ENCODE measurements at regions not wholly inside any gene's neighbourhood (a gene's known extent, or its start where the extent isn't known, plus 50 kb on each side); places are given as distances from the start of the nearest gene placed in this dataset.

GRCh38 chr1:101147381-101147780 is 89.4 kb upstream of the S1PR1 start:
- Histone ChIP-seq H3K4me3 (ENCODE audit: low read depth in 1 of 2, low read length in 2 of 2) (no peak overlapping the region), H2AFZ (ENCODE audit: low read depth, low read length) (no peak overlapping the region), H4K20me1 (ENCODE audit: insufficient read depth, low read length) (no peaks in the 10 kb centered on the region), H3K27me3 (ENCODE audit: insufficient read depth, low read length, poor library complexity) (no peaks in the 10 kb centered on the region), H3K4me1 (ENCODE audit: insufficient read depth, low read length) (peaks cover 3% of the 10 kb centered on the region; the same call in 1 of the 2 replicates), H3K79me2 (ENCODE audit: insufficient read depth, low read length) (no peaks in the 10 kb centered on the region), H3K9me3 (ENCODE audit: insufficient read depth, low read length, severe bottlenecking) (no peaks in the 10 kb centered on the region), H3K4me2 (ENCODE audit: insufficient read depth, low read length) (no peak overlapping the region), H3K27ac (ENCODE audit: low read length) (no peak overlapping the region), H3K9ac (ENCODE audit: low read depth, low read length) (no peak overlapping the region), H3K36me3 (ENCODE audit: insufficient read depth, low read length) (no peaks in the 10 kb centered on the region)
- ATAC-seq (ENCODE audit: insufficient read depth, low read depth) = no peak
- no peak for TF ChIP-seq EZH2 (IDR thresholded peaks at IDR 0.05; ENCODE audit: borderline replicate concordance, low read depth, low read length, severe bottlenecking)
- no peak for DNase-seq

- Histone ChIP-seq H2AFZ (ENCODE audit: low read depth, low read length) (no peak overlapping the region), H3K4me3 (ENCODE audit: low read depth in 1 of 2, low read length in 2 of 2) (no peak overlapping the region), H3K36me3 (ENCODE audit: insufficient read depth, low read length) (no peaks in the 10 kb centered on the region), H3K4me2 (ENCODE audit: insufficient read depth, low read length) (no peak overlapping the region), H3K27ac (ENCODE audit: low read length) (no peak overlapping the region), H3K9me3 (ENCODE audit: insufficient read depth, low read length, severe bottlenecking) (no peaks in the 10 kb centered on the region), H3K79me2 (ENCODE audit: insufficient read depth, low read length) (no peaks in the 10 kb centered on the region), H3K4me1 (ENCODE audit: insufficient read depth, low read length) (no peaks in the 10 kb centered on the region), H3K27me3 (ENCODE audit: insufficient read depth, low read length, poor library complexity) (no peaks in the 10 kb centered on the region), H3K9ac (ENCODE audit: low read depth, low read length) (no peak overlapping the region), H4K20me1 (ENCODE audit: insufficient read depth, low read length) (no peaks in the 10 kb centered on the region)
- TF ChIP-seq CTCF (IDR thresholded peaks at IDR 0.05; ENCODE audit: borderline replicate concordance, extremely low read depth, low read length, poor library complexity, severe bottlenecking) (no peak), EZH2 (IDR thresholded peaks at IDR 0.05; ENCODE audit: borderline replicate concordance, low read depth, low read length, severe bottlenecking) (no peak)
- ATAC-seq (ENCODE audit: insufficient read depth, low read depth) (no peak), DNase-seq (no peak)
Measured at GRCh38 chr1:101145449-101145820, 91.4 kb upstream of the S1PR1 start.

- Histone ChIP-seq H2AFZ (ENCODE audit: low read depth, low read length) (no peak overlapping the region), H3K4me3 (ENCODE audit: low read depth in 1 of 2, low read length in 2 of 2) (no peak overlapping the region), H3K36me3 (ENCODE audit: insufficient read depth, low read length) (no peaks in the 10 kb centered on the region), H4K20me1 (ENCODE audit: insufficient read depth, low read length) (no peaks in the 10 kb centered on the region), H3K4me2 (ENCODE audit: insufficient read depth, low read length) (no peak overlapping the region), H3K27me3 (ENCODE audit: insufficient read depth, low read length, poor library complexity) (no peaks in the 10 kb centered on the region), H3K9me3 (ENCODE audit: insufficient read depth, low read length, severe bottlenecking) (no peaks in the 10 kb centered on the region), H3K27ac (ENCODE audit: low read length) (no peak overlapping the region), H3K4me1 (ENCODE audit: insufficient read depth, low read length) (no peaks in the 10 kb centered on the region), H3K79me2 (ENCODE audit: insufficient read depth, low read length) (no peaks in the 10 kb centered on the region), H3K9ac (ENCODE audit: low read depth, low read length) (no peak overlapping the region)
- DNase-seq (no peak), ATAC-seq (ENCODE audit: insufficient read depth, low read depth) (no peak)
- no peak for TF ChIP-seq CTCF (IDR thresholded peaks at IDR 0.05; ENCODE audit: borderline replicate concordance, extremely low read depth, low read length, poor library complexity, severe bottlenecking)
Measured at GRCh38 chr1:101144671-101145448, 92.0 kb upstream of the S1PR1 start.

GRCh38 chr1:101142244-101142643 is 94.6 kb upstream of the S1PR1 start:
- Histone ChIP-seq H3K27me3 (ENCODE audit: insufficient read depth, low read length, poor library complexity) (no peaks in the 10 kb centered on the region), H3K4me3 (ENCODE audit: low read depth in 1 of 2, low read length in 2 of 2) (no peak overlapping the region), H4K20me1 (ENCODE audit: insufficient read depth, low read length) (no peaks in the 10 kb centered on the region), H3K4me2 (ENCODE audit: insufficient read depth, low read length) (no peak overlapping the region), H3K36me3 (ENCODE audit: insufficient read depth, low read length) (no peaks in the 10 kb centered on the region), H3K9ac (ENCODE audit: low read depth, low read length) (no peak overlapping the region), H3K79me2 (ENCODE audit: insufficient read depth, low read length) (no peaks in the 10 kb centered on the region), H2AFZ (ENCODE audit: low read depth, low read length) (no peak overlapping the region), H3K9me3 (ENCODE audit: insufficient read depth, low read length, severe bottlenecking) (no peaks in the 10 kb centered on the region), H3K4me1 (ENCODE audit: insufficient read depth, low read length) (no peaks in the 10 kb centered on the region), H3K27ac (ENCODE audit: low read length) (no peak overlapping the region)
- TF ChIP-seq EZH2 (IDR thresholded peaks at IDR 0.05; ENCODE audit: borderline replicate concordance, low read depth, low read length, severe bottlenecking) (no peak), CTCF (IDR thresholded peaks at IDR 0.05; ENCODE audit: borderline replicate concordance, extremely low read depth, low read length, poor library complexity, severe bottlenecking) (no peak)
- ATAC-seq (ENCODE audit: insufficient read depth, low read depth) (no peak), DNase-seq (no peak)

All from DND-41 (cell line).